ENCODE measurements at regions not wholly inside any gene's neighbourhood (a gene's known extent, or its start where the extent isn't known, plus 50 kb on each side); places are given as distances from the start of the nearest gene placed in this dataset.

DNA sequence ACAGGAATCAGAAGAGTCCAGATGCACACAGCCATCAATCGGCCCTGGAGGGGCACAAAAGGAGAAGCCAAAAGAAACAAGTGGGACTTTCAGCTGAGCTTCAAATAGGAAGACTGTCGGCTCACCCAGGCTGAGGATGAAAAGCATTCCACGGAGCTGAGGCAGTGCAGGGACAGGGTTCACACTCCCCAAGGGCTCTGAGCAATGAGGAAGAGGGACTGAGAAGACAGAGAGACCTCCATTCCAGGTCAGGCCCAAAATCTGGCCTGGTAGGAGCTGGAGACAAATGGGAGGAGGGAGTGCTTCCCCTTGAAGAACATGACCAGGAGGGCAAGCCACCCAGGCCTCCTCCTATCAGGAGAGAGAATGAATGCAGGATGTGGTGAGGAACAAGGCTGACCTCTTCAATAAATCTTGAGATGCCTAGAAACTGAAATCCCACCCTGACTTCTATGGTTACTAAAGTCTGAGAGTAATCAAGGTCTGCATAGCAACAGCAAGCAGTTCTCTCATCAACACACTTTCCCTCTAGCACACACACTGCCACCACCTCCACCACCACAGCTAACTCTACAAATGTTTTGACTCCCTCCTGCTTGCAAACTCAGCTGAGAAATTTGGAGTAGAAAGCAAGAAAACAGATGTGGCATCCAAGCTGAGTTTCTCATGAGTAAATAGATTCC, 434.4 kb downstream of the TNS1 start:
- no peak for TF ChIP-seq TCF7L2 (IDR thresholded peaks at IDR 0.05; ENCODE audit: low read depth, low read length)
- TF ChIP-seq SIN3A (IDR thresholded peaks at IDR 0.05; ENCODE audit: borderline replicate concordance, insufficient read depth, low read depth, low read length) = no peak
- TF ChIP-seq, protein P1, sequence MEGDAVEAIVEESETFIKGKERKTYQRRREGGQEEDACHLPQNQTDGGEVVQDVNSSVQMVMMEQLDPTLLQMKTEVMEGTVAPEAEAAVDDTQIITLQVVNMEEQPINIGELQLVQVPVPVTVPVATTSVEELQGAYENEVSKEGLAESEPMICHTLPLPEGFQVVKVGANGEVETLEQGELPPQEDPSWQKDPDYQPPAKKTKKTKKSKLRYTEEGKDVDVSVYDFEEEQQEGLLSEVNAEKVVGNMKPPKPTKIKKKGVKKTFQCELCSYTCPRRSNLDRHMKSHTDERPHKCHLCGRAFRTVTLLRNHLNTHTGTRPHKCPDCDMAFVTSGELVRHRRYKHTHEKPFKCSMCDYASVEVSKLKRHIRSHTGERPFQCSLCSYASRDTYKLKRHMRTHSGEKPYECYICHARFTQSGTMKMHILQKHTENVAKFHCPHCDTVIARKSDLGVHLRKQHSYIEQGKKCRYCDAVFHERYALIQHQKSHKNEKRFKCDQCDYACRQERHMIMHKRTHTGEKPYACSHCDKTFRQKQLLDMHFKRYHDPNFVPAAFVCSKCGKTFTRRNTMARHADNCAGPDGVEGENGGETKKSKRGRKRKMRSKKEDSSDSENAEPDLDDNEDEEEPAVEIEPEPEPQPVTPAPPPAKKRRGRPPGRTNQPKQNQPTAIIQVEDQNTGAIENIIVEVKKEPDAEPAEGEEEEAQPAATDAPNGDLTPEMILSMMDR (IDR thresholded peaks at IDR 0.05) = no peak
- TF ChIP-seq POLR2AphosphoS5 (IDR thresholded peaks at IDR 0.05; ENCODE audit: low read depth, low read length) = no peak
- TF ChIP-seq REST (IDR thresholded peaks at IDR 0.05; ENCODE audit: insufficient read depth in 1 of 2, low read depth in 2 of 2, low read length in 1 of 2) = no peak
- no peak for ATAC-seq
- no peaks in the 10 kb centered on the region for H3K27me3 ChIP-seq (ENCODE audit: control insufficient read depth, insufficient read depth, low read length)
- POLR2A ChIA-PET = no interaction called here
- no peaks in the 10 kb centered on the region for H3K4me1 ChIP-seq (ENCODE audit: control insufficient read depth, insufficient read depth, low read length)
- intact Hi-C loops (cut with micrococcal nuclease; ENCODE audit: unreplicated experiment) = no loop called here
- BruUV-seq (replicated peaks) = no TSS peak
- H3K27ac ChIP-seq (ENCODE audit: low read length) = no peak overlapping the region
- DNase-seq (ENCODE audit: low read depth, low spot score) = no peak
- H3K36me3 ChIP-seq (ENCODE audit: control insufficient read depth, insufficient read depth, low read length) = no peaks in the 10 kb centered on the region
- CTCF ChIA-PET = no interaction called here
- no peaks in the 10 kb centered on the region for H3K9me3 ChIP-seq (ENCODE audit: control insufficient read depth, insufficient read depth, low read depth, low read length)
- in situ Hi-C loops (cut with HindIII; ENCODE audit: low pct_unique_long_range_greater_than_20kb, low sequenced_read_pairs) = no loop called here
- H3K4me3 ChIP-seq (ENCODE audit: low read depth in 2 of 2, low read length in 2 of 2) = no peak overlapping the region

GRCh38 chr2:217563565-217563964, 439.2 kb downstream of the TNS1 start:
- no peaks in the 10 kb centered on the region for H3K27me3 ChIP-seq (ENCODE audit: control insufficient read depth, insufficient read depth, low read length)
- H3K4me3 ChIP-seq (ENCODE audit: low read depth in 2 of 2, low read length in 2 of 2) = no peak overlapping the region
- ATAC-seq (no peak), DNase-seq (ENCODE audit: low read depth, low spot score) (no peak)
- no peak overlapping the region for H3K27ac ChIP-seq (ENCODE audit: low read length)
- TF ChIP-seq POLR2AphosphoS5 (IDR thresholded peaks at IDR 0.05; ENCODE audit: low read depth, low read length) (no peak), REST (IDR thresholded peaks at IDR 0.05; ENCODE audit: insufficient read depth in 1 of 2, low read depth in 2 of 2, low read length in 1 of 2) (no peak), SIN3A (IDR thresholded peaks at IDR 0.05; ENCODE audit: borderline replicate concordance, insufficient read depth, low read depth, low read length) (no peak), TCF7L2 (IDR thresholded peaks at IDR 0.05; ENCODE audit: low read depth, low read length) (no peak)
- TF ChIP-seq, protein P1 (IDR thresholded peaks at IDR 0.05) = no peak
- no peaks in the 10 kb centered on the region for H3K36me3 ChIP-seq (ENCODE audit: control insufficient read depth, insufficient read depth, low read length)
- CTCF ChIA-PET = no interaction called here
- POLR2A ChIA-PET = interaction anchor here (0.6 kb wide), 1 partner anchor 324 kb away, joined by 15 read pairs; no protein-coding TSS in a partner anchor
- BruUV-seq (replicated peaks) = no TSS peak
- intact Hi-C loops (cut with micrococcal nuclease; ENCODE audit: unreplicated experiment) (no loop called here), in situ Hi-C loops (cut with HindIII; ENCODE audit: low pct_unique_long_range_greater_than_20kb, low sequenced_read_pairs) (no loop called here)
- no peaks in the 10 kb centered on the region for H3K4me1 ChIP-seq (ENCODE audit: control insufficient read depth, insufficient read depth, low read length)
- no peaks in the 10 kb centered on the region for H3K9me3 ChIP-seq (ENCODE audit: control insufficient read depth, insufficient read depth, low read depth, low read length)

Data from Panc1 (cell line).